Fibroblast of mammary gland (primary cell): ENCODE measurements at regions not wholly inside any gene's neighbourhood (a gene's known extent, or its start where the extent isn't known, plus 50 kb on each side); places are given as distances from the start of the nearest gene placed in this dataset.

Experiments
- DNase-seq: peaks from one replicate; pipeline ENCODE4 v3.0.0-alpha.2; 2010; ENCODE audit warnings: low read depth
- H3K4me3 ChIP-seq: 2 replicates; pipeline ENCODE4 v1.5.1; 2011; ENCODE audit warnings: low read depth, mild to moderate bottlenecking, low read length, moderate library complexity; ENCODE audit not compliant: control insufficient read depth
- CTCF ChIP-seq: conservative IDR thresholded peaks from 2 replicates; pipeline ENCODE4 v1.5.1; 2011; ENCODE audit warnings: low read depth, low read length, inconsistent platforms; ENCODE audit not compliant: control insufficient read depth, insufficient read depth

DNA sequence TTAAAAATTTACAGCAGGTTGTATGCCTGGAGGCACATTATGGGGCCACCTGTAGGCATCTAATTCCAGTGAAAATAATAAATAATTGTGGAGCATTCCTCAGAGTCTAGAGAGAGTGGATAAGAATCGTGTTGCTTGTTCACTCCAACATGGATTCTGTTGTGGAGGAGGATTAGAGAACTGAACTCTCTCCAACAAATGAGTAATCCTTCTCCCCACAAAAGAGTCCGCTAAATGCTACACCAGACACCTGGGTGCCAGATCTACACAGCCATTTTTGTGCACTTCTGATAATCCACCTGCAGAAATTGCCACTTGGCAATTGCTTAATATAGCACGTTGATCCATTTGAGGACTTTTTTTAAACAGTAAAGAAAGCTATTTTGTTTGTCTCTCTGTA, 113.7 kb upstream of the DPYD start:
- peak; percentile 54 for DNase-seq
- TF ChIP-seq CTCF: no peak
- H3K4me3 ChIP-seq: no peak overlapping the region

DNA sequence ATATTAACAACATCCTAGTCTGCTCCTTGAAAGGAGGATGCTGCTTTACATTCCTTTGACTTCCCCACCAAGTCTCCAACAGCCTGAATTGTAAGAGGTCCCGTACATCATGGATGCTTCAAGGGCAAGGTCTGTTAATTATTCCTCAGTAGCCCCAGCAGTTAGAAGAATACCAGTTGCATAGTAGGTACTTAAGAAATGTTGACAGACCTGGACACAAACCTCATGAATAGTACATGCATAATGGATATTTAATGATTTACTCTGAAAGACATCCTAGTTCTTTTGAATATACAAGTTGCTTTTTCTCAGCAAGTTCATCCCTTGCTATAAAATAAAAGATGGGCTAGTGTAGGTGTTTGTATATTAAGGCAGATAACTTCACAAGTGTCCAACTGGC, 112.1 kb upstream of the DPYD start:
- no peak overlapping the region for H3K4me3 ChIP-seq
- DNase-seq: no peak
- TF ChIP-seq CTCF: no peak

DNA sequence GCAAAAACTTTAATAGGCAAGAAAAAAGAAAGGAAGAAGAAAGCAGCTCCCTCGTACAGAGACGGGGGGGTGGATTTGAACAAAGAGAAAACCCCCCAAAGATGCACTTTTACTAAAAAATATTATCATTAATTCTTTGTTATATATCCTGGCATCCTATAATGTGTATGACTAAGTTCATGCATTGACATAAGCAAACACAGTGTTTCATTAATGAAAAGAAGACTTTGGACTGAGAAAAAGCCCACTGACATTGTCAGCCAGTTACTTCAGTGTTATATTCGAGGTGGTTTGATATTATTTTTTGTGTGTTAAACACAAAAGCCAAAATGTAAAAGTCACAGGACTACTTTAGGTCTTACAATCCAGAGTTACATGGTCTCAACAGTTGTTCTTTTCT, 110.1 kb upstream of the DPYD start:
- DNase-seq: no peak
- no peak overlapping the region for H3K4me3 ChIP-seq
- TF ChIP-seq CTCF: no peak

- peak; percentile 42 for DNase-seq
- TF ChIP-seq CTCF: no peak
- H3K4me3 ChIP-seq: no peak overlapping the region
Observed at GRCh38 chr1:98030483-98030882, 109.6 kb upstream of the DPYD start.

- no peak for DNase-seq
- H3K4me3 ChIP-seq: no peak overlapping the region
- no peak for TF ChIP-seq CTCF
Observed at GRCh38 chr1:98028800-98029199, 108.0 kb upstream of the DPYD start.

- no peak overlapping the region for H3K4me3 ChIP-seq
- TF ChIP-seq CTCF: no peak
- no peak for DNase-seq
Observed at GRCh38 chr1:98027103-98027705, 106.4 kb upstream of the DPYD start.

- H3K4me3 ChIP-seq: no peak overlapping the region
- TF ChIP-seq CTCF: no peak
- DNase-seq: no peak
Observed at GRCh38 chr1:98025858-98026257, 105.0 kb upstream of the DPYD start.
